A673 (cell line): ENCODE measurements at regions not wholly inside any gene's neighbourhood (a gene's known extent, or its start where the extent isn't known, plus 50 kb on each side); places are given as distances from the start of the nearest gene placed in this dataset.
A peak's percentile ranks its signal among the peaks of the same experiment; 100 is the strongest.
"Not testable (repeated sequence)": the region's sequence is repeated elsewhere in the genome, so short reads cannot be mapped to it uniquely, and the experiment has no call there.

ENCODE experiments used
- BruUV-seq: library from RNA; stranded (reverse); fragments of 400-500 nt; replicated peaks from 2 replicates; lab custom pipeline; 2021; lab: Mats Ljungman, UMichigan
- CTCF ChIA-PET: fragments of 300-600 bp; sonication (Branson Sonifier 250); formaldehyde crosslinking; loops from one replicate; lab custom pipeline; 2022; ENCODE audit warnings: antibody characterized with exemption; lab: Charles Lee
- POLR2A ChIA-PET: fragments of 300-600 bp; sonication (Branson Sonifier 250); formaldehyde crosslinking; loops from one replicate; lab custom pipeline; 2022; ENCODE audit warnings: antibody characterized with exemption; ENCODE audit not compliant: low non-redundant PET; lab: Charles Lee
- DNase-seq: peaks from one replicate; pipeline ENCODE4 v3.0.0-alpha.2; 2015; ENCODE audit warnings: low spot score
- H3K27ac ChIP-seq: fragments of 200-600 bp; sonication (generic); 2 replicates; pipeline ENCODE4 v1.5.1; 2016; ENCODE audit warnings: mixed run types, low read depth, mild to moderate bottlenecking, mixed read lengths, antibody characterized with exemption, low read length; ENCODE audit not compliant: poor library complexity, severe bottlenecking
- H3K27me3 ChIP-seq: fragments of 200-600 bp; sonication (generic); replicated peaks from 2 replicates; pipeline ENCODE4 v1.6.1; 2017; ENCODE audit warnings: mixed run types, low read depth, mild to moderate bottlenecking, mixed read lengths, antibody characterized with exemption, low read length; ENCODE audit not compliant: insufficient read depth, poor library complexity
- H3K36me3 ChIP-seq: fragments of 200-600 bp; sonication (generic); 2 replicates; pipeline ENCODE4 v1.6.1; 2016; ENCODE audit warnings: mixed run types, mild to moderate bottlenecking, mixed read lengths, antibody characterized with exemption, low read length; ENCODE audit not compliant: insufficient read depth, poor library complexity, severe bottlenecking
- H3K4me1 ChIP-seq: fragments of 200-600 bp; sonication (generic); 2 replicates; pipeline ENCODE4 v1.6.1; 2017; ENCODE audit warnings: mixed run types, mild to moderate bottlenecking, mixed read lengths, antibody characterized with exemption, low read length; ENCODE audit not compliant: insufficient read depth, poor library complexity, severe bottlenecking
- H3K4me3 ChIP-seq: fragments of 200-600 bp; sonication (generic); 2 replicates; pipeline ENCODE4 v1.5.1; 2016; ENCODE audit warnings: low read depth, mixed run types, mild to moderate bottlenecking, mixed read lengths, low read length; ENCODE audit not compliant: poor library complexity, severe bottlenecking
- H3K9me3 ChIP-seq: fragments of 200-600 bp; sonication (generic); 2 replicates; pipeline ENCODE4 v1.6.1; 2016; ENCODE audit warnings: mixed run types, low read depth, mild to moderate bottlenecking, mixed read lengths, antibody characterized with exemption, low read length; ENCODE audit not compliant: poor library complexity, severe bottlenecking
- intact Hi-C: fragments of 100-400 bp; cut with micrococcal nuclease; formaldehyde crosslinking; loops from one replicate; pipeline ENCODE4 v1.10.0; 2022; ENCODE audit not compliant: unreplicated experiment

DNA sequence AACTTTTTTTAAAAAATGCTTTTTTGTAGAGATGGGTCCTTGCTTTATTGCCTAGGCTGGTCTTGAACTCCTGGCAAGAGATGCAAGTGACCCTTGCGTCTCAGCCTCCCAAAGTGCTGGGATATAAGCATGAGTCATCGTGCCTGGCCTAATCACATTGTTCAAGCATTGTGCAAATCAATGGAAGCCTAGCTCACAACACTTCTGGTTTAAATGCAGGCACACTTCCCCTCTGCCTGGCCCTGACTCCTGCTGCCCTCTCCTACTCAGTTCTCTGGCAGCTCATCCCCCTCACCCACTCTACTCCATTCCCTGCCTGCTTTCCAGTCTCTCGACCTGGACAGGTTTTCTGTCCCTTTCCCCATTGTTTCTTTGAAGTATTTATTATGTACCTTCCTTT is 288.1 kb upstream of the PLGLB1 start:
- CTCF ChIA-PET, H3K27ac ChIP-seq, H3K4me3 ChIP-seq, POLR2A ChIA-PET, H3K4me1 ChIP-seq, H3K9me3 ChIP-seq, H3K27me3 ChIP-seq, intact Hi-C loops, DNase-seq, H3K36me3 ChIP-seq, BruUV-seq: not testable (repeated sequence)

DNA sequence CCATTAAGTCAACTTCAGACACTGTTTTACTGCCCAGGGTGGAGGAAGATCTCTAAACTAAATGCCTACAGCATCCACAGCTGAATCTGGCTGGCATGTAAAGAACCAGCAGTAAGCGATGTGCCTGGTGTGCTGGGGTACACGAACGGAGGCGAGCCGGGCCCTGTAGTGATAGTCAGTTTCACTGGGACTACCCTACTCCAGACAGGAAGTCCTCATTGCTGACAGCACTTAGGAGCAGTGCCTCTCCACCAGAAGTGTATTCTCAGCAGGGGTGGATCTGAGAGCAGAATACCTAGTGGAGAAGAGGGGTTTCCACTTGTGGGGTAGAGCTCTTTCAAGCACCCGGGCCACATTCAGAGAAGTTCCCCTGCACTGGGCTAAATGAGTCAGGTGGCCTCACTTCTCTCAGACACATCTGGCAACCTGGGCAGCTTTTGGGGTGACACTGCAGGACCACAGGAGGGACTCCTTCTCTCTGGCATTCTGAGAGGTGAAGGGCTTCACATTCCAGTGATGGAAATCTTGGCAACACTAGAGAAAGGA is 290.3 kb upstream of the PLGLB1 start:
- BruUV-seq, intact Hi-C loops, CTCF ChIA-PET: not testable (repeated sequence)

DNA sequence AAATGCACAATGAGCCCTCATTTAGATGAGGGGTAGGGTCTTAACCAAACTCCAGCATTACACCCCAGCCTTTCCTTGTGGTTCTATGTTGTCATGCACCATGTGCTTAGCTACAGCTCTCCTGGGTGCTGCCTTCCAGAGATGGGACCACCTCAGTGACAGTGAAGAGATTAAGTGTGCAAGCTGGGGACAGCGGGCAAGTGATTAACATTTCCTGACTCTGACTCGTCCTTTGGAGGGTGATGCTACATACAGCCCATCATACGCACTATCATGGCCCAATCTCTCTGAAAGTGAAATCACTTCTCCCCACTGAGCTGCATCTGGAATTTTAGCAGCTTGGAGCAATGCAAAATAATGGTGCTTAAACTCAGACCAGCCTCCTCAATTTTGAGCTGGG is 293.0 kb upstream of the PLGLB1 start:
- POLR2A ChIA-PET, CTCF ChIA-PET, H3K4me3 ChIP-seq, H3K27ac ChIP-seq, H3K9me3 ChIP-seq, BruUV-seq, intact Hi-C loops, H3K27me3 ChIP-seq, DNase-seq, H3K36me3 ChIP-seq, H3K4me1 ChIP-seq: not testable (repeated sequence)

More for the DNA sequence above, 290.3 kb upstream of the PLGLB1 start:
- H3K36me3 ChIP-seq, H3K4me1 ChIP-seq, POLR2A ChIA-PET, H3K27ac ChIP-seq, H3K9me3 ChIP-seq, H3K4me3 ChIP-seq, H3K27me3 ChIP-seq, DNase-seq: not testable (repeated sequence)

DNA sequence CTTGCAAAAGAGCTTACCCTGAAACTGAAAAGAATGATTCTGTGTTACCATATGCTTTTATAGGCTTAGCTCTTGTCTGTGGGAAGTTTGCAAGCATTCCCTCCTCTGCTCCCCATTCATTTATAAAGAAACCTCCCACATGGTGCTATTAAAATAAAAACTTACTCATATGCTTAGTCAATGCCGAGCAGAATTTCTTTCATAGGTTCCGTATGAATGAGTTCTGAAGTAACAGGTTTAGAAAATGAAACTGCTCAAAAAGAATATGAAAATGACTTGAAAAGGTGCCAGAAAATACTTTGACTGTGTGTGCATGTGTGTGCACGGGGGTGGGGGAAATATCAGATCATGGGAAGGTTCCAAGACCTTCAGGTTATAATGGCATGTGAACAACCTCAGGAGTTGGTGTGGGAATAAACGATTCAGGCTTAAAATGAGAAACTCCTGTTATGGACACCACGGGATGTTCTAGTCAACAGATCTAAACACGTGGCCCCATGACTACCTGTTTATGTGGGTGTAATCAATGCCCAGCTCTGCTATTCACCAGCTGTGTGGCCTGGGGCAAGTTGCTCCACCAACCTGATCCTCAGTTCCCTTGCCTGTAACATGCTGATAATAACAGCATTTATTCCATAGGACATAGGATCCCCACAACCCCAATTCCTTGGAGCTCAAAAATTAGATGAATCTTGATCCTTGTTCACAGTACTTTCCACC is 293.7 kb upstream of the PLGLB1 start:
- H3K27me3 ChIP-seq, DNase-seq, H3K4me1 ChIP-seq, H3K27ac ChIP-seq, H3K36me3 ChIP-seq, H3K9me3 ChIP-seq, H3K4me3 ChIP-seq, CTCF ChIA-PET, intact Hi-C loops, POLR2A ChIA-PET, BruUV-seq: not testable (repeated sequence)

DNA sequence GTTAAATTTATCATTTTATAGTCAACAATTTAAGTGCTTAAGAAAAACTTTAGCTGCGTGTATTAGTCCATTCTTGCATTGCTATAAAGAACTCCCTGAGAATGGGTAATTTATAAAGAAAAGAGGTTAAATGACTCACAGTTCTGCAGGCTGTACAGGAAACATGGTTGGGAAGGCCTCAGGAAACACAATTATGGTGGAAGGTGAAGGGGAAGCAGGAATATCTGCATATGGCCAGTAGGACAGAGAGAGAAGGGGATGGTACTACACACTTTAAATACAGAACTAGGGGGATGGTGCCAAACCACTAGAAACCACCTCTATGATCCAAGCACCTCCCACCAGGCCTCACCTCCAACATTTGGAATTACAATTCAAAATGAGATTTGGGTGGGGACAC is 295.5 kb upstream of the PLGLB1 start:
- intact Hi-C loops, H3K4me3 ChIP-seq, CTCF ChIA-PET, H3K27ac ChIP-seq, H3K4me1 ChIP-seq, H3K36me3 ChIP-seq, H3K9me3 ChIP-seq, BruUV-seq, H3K27me3 ChIP-seq, POLR2A ChIA-PET: not testable (repeated sequence)
- DNase-seq: peak; percentile 5

DNA sequence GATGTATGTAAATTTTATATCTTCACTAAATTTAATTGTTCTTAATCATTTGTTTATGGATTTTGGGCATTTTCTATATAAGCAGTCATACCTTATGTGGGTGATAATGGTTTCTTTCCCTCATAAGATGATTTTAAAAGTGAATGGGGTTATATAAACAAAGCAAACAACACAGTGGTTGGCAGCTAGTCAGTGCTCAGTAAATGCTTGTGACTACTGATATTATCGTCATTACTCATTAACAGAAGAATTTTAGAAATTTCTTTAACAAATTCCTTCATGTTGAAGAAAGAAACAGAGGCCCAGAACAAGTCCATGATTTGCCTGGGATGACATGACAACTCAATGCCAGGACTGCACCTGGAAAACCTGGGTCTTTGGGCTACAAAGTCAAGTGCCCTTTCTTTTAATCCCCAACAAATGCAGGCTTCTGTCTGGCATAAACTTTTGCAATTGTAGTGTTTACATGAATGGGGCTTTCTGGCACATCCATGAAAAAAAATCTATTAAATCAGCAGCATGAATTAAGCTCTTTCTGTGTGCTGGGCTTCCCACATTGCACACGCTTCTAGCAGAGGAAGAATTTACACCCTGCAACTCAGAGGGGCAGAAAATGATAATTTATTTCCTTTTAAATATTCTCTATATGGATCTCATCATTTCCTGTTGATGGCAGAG is 297.3 kb upstream of the PLGLB1 start:
- DNase-seq, H3K9me3 ChIP-seq, H3K27ac ChIP-seq, H3K36me3 ChIP-seq, H3K4me3 ChIP-seq, H3K27me3 ChIP-seq, CTCF ChIA-PET, H3K4me1 ChIP-seq, intact Hi-C loops, BruUV-seq, POLR2A ChIA-PET: not testable (repeated sequence)

DNA sequence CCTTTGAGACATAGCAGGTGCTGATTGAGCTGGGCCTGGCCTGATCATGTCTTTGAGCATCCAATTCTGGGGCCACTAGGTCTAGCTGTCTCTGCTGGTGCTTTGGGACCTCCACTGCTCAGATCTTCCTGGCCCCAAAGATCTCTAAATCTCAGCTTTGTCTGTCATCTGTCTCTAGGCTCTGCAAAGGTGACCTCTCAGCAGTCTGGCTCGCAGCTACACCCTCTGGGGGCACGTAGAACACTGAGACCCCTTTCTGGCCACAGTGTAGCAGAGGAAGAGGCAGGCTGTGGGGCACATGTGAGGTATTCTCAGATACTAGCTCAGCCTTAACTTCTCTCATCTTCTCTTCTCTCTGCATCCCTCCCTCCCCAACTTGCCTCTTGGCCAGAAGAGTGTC is 298.1 kb upstream of the PLGLB1 start:
- H3K4me3 ChIP-seq, DNase-seq, intact Hi-C loops: not testable (repeated sequence)

More for the DNA sequence above, 298.1 kb upstream of the PLGLB1 start:
- H3K27ac ChIP-seq, H3K9me3 ChIP-seq, BruUV-seq, H3K27me3 ChIP-seq, H3K4me1 ChIP-seq, H3K36me3 ChIP-seq, POLR2A ChIA-PET, CTCF ChIA-PET: not testable (repeated sequence)
